Fibroblast of the aortic adventitia (primary cell): ENCODE measurements at regions not wholly inside any gene's neighbourhood (a gene's known extent, or its start where the extent isn't known, plus 50 kb on each side); places are given as distances from the start of the nearest gene placed in this dataset.

Source experiments
- DNase-seq: peaks from one replicate; pipeline ENCODE4 v3.0.0-alpha.2; 2010; ENCODE audit warnings: low read depth
- H3K4me3 ChIP-seq: 2 replicates; pipeline ENCODE4 v1.5.1; 2011; ENCODE audit warnings: low read depth, mild to moderate bottlenecking, control low read depth, low read length, moderate library complexity
- CTCF ChIP-seq: IDR thresholded peaks from 2 replicates; pipeline ENCODE4 v1.5.1; 2011; ENCODE audit warnings: mild to moderate bottlenecking, low read length, control low read depth, inconsistent platforms; ENCODE audit not compliant: insufficient read depth

GRCh38 chrX:52425775-52426174 lies 57.0 kb downstream of the XAGE2 start:
- no peak overlapping the region for H3K4me3 ChIP-seq
- TF ChIP-seq CTCF: no peak
- DNase-seq: peak; percentile 90

- no peak for DNase-seq
- TF ChIP-seq CTCF: no peak
- H3K4me3 ChIP-seq: no peak overlapping the region
These were observed 58.0 kb downstream of the XAGE2 start for GRCh38 chrX:52426810-52427209.

GRCh38 chrX:52437212-52437611 lies 58.4 kb upstream of the XAGE1A start:
- H3K4me3 ChIP-seq: no peak overlapping the region
- DNase-seq: no peak
- no peak for TF ChIP-seq CTCF
